Breast epithelium (tissue), 3 donors: ENCODE measurements at regions not wholly inside any gene's neighbourhood (a gene's known extent, or its start where the extent isn't known, plus 50 kb on each side); places are given as distances from the start of the nearest gene placed in this dataset.

Source experiments
- CTCF ChIP-seq, 3 donors: fragments of 450-650 bp; IDR thresholded peaks; one replicate each; pipeline ENCODE4 v1.5.1; 2016 to 2017; ENCODE audit warnings: antibody characterized with exemption in 3 of 3, mild to moderate bottlenecking in 3 of 3, moderate library complexity in 3 of 3
- POLR2A ChIP-seq: fragments of 450-650 bp; IDR thresholded peaks from one replicate; pipeline ENCODE4 v1.6.1; 2016; ENCODE audit warnings: antibody characterized with exemption, mild to moderate bottlenecking, moderate library complexity

- TF ChIP-seq CTCF (IDR thresholded peaks at IDR 0.05) = no peak
- TF ChIP-seq POLR2A = no peak
These were observed 52.1 kb upstream of the TGFBR2 start for GRCh38 chr3:30554317-30554690.
